Suprapubic skin (tissue), 4 donors: ENCODE measurements at regions not wholly inside any gene's neighbourhood (a gene's known extent, or its start where the extent isn't known, plus 50 kb on each side); places are given as distances from the start of the nearest gene placed in this dataset.
"Not testable (repeated sequence)": the region's sequence is repeated elsewhere in the genome, so short reads cannot be mapped to it uniquely, and the experiment has no call there.

Source experiments
- DNase-seq, 2 donors: peaks; one replicate each; pipeline ENCODE4 v3.0.0-alpha.2; 2019; ENCODE audit warnings: low spot score in 2 of 2
- H3K27ac ChIP-seq: fragments of 200-600 bp; sonication (generic); one replicate; pipeline ENCODE4 v1.5.1; 2019
- H3K27me3 ChIP-seq: fragments of 200-600 bp; sonication (generic); one replicate; pipeline ENCODE4 v1.5.1; 2019
- H3K36me3 ChIP-seq: fragments of 200-600 bp; sonication (generic); one replicate; pipeline ENCODE4 v1.5.1; 2019
- H3K4me1 ChIP-seq: fragments of 200-600 bp; sonication (generic); one replicate; pipeline ENCODE4 v1.5.1; 2019
- H3K4me3 ChIP-seq: fragments of 200-600 bp; sonication (generic); one replicate; pipeline ENCODE4 v1.5.1; 2019; ENCODE audit warnings: mild to moderate bottlenecking
- H3K9me3 ChIP-seq: fragments of 200-600 bp; sonication (generic); one replicate; pipeline ENCODE4 v1.5.1; 2019
- EP300 ChIP-seq: sonication (generic); formaldehyde crosslinking; IDR thresholded peaks from one replicate; pipeline ENCODE4 v1.6.1; 2017; ENCODE audit warnings: antibody characterized with exemption
- POLR2A ChIP-seq, 2 donors: fragments of 450-650 bp; IDR thresholded peaks; one replicate each; pipeline ENCODE4 v1.6.1; 2017; ENCODE audit warnings: antibody characterized with exemption in 2 of 2, mild to moderate bottlenecking in 2 of 2, moderate library complexity in 2 of 2
- POLR2AphosphoS5 ChIP-seq, 3 donors: sonication (generic); formaldehyde crosslinking; IDR thresholded peaks; one replicate each; pipeline ENCODE4 v1.6.1; 2017; ENCODE audit warnings: antibody characterized with exemption in 3 of 3
- WGBS: methylation state at CpG from one replicate; pipeline ENCODE4 v1.1.5; 2018; 5-methylcytosine and 5-hydroxymethylcytosine counted together
- TF ChIP-seq, protein P1 (sequence below), 2 donors: fragments of 200-600 bp in 1 of 2; fragments of 450-650 bp in 1 of 2; sonication (generic) in 1 of 2; IDR thresholded peaks; one replicate each; pipeline ENCODE4 v1.5.1; 2016 to 2019; ENCODE audit warnings: antibody characterized with exemption in 2 of 2, mild to moderate bottlenecking in 1 of 2, moderate library complexity in 1 of 2

DNA sequence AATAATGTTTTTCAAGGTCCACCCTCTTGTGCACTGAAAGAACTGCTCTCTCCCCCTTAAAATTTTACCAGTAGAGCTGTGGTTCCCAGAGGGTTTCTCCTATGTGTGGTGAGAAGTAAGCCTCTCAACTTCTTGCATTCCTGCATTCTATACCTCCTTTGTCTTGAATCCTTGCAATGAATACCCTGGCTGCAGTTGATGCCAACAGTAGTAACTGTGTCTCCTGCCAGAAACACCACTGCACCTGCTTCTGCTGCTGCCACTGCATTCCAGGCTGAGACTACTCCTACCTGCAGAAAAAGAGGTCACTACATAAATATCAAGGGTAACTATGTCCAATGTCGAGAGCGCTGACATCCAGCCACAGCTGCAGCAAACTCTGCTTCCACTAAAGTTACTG is 203.7 kb downstream of the TMEM167A start:
- Histone ChIP-seq H3K9me3 (peaks cover 4% of the 10 kb centered on the region), H3K36me3 (no peaks in the 10 kb centered on the region), H3K4me3 (no peak overlapping the region), H3K4me1 (no peaks in the 10 kb centered on the region), H3K27me3 (no peaks in the 10 kb centered on the region), H3K27ac (no peak overlapping the region)
- WGBS = 33% methylated on average over 2 of the region's 2 CpGs
- DNase-seq = no peak
- TF ChIP-seq, protein P1, sequence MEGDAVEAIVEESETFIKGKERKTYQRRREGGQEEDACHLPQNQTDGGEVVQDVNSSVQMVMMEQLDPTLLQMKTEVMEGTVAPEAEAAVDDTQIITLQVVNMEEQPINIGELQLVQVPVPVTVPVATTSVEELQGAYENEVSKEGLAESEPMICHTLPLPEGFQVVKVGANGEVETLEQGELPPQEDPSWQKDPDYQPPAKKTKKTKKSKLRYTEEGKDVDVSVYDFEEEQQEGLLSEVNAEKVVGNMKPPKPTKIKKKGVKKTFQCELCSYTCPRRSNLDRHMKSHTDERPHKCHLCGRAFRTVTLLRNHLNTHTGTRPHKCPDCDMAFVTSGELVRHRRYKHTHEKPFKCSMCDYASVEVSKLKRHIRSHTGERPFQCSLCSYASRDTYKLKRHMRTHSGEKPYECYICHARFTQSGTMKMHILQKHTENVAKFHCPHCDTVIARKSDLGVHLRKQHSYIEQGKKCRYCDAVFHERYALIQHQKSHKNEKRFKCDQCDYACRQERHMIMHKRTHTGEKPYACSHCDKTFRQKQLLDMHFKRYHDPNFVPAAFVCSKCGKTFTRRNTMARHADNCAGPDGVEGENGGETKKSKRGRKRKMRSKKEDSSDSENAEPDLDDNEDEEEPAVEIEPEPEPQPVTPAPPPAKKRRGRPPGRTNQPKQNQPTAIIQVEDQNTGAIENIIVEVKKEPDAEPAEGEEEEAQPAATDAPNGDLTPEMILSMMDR (IDR thresholded peaks at IDR 0.05) = no peak

DNA sequence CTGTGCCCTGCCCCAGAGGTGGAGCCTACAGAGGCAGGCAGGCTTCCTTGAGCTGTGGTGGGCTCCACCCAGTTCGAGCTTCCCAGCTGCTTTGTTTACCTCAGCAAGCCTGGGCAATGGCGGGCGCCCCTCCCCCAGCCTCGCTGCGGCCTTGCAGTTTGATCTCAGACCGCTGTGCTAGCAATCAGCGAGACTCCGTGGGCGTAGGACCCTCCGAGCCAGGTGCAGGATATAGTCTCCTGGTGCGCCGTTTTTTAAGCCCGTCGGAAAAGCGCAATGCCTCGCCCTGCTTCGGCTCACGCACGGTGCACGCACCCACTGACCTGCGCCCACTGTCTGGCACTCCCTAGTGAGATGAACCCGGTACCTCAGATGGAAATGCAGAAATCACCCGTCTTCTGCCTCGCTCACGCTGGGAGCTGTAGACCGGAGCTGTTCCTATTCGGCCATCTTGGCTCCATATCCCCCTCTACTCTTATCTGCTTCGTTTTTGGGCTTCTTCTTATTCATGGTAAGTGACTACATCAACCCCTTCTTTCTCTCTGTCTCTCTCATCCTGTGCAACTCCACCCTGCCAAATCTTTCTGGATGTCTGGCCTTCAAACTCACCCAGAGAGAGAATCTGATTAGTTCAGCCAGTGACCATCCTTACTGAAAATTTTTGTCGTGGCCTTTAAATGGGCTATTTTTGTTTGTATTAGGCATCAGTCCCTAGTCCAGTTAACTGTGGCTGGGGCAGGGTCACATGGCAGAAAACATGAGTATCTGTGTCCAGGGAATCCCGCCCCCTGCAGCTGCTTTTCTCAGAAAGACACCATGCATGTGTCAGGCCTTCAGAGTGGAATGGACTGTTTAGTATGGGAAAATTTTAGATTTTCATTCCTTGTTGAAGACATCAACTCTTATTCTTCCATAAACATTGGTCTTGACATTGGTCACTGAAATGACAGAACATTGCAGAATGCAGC is 204.6 kb downstream of the TMEM167A start:
- not testable (repeated sequence) for H3K27me3 ChIP-seq, H3K4me3 ChIP-seq, H3K9me3 ChIP-seq, DNase-seq, H3K4me1 ChIP-seq, H3K36me3 ChIP-seq, H3K27ac ChIP-seq
- WGBS = 95% methylated on average over 18 of the region's 30 CpGs

DNA sequence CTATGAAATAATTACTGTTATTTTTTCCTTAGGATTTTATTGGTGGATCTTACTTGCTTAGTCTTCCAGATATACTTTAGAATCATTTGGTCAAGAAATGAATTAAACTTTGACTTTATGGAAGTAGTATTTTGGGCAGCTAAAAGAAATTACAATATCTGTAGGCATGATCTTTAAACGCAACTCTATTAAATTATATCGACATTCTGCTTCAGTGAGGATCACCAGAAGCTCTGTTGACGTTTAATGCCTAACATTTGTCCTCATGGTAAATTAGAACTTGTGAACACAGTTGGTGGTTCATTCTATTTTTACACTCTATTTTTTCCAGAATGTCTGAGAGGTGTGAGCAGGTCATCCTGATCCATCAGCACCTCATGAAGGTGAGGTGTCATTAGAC is 211.6 kb downstream of the TMEM167A start:
- Histone ChIP-seq H3K9me3 (no peaks in the 10 kb centered on the region), H3K27ac (no peak overlapping the region), H3K36me3 (no peaks in the 10 kb centered on the region), H3K4me1 (peaks cover 4% of the 10 kb centered on the region), H3K4me3 (no peak overlapping the region), H3K27me3 (no peaks in the 10 kb centered on the region)
- 92% methylated on average over 3 of the region's 3 CpGs for WGBS
- TF ChIP-seq EP300 = no peak
- no peak for TF ChIP-seq POLR2A (IDR thresholded peaks at IDR 0.05)
- TF ChIP-seq, protein P1 (IDR thresholded peaks at IDR 0.05) = no peak
- TF ChIP-seq POLR2AphosphoS5 (IDR thresholded peaks at IDR 0.05) = no peak
- DNase-seq = no peak

DNA sequence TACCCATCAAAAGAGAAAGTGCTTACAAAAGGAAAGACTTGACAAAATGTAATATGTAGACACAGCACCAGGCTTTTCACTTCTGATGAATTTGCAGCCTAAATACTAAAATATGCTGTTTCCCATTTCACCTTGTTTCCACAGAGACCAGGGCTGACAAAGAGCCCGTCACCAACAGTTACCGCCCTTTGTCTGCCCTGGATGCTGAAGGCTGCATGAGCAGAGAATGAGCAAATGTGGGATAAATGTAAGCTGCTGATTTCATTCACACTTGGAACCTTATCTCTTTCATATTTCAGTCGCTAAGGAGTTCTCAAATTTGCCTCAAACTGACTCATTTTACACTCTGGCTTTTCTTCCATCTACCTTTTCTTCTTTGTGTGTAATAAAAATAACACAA is 213.9 kb downstream of the TMEM167A start:
- no peak overlapping the region for H3K4me3 ChIP-seq
- WGBS = 55% methylated on average over 3 of the region's 3 CpGs
- H3K36me3 ChIP-seq = no peaks in the 10 kb centered on the region
- H3K9me3 ChIP-seq = no peaks in the 10 kb centered on the region
- no peak for DNase-seq
- no peaks in the 10 kb centered on the region for H3K27me3 ChIP-seq
- no peak overlapping the region for H3K27ac ChIP-seq
- TF ChIP-seq POLR2AphosphoS5 (IDR thresholded peaks at IDR 0.05) (no peak), EP300 (no peak), POLR2A (IDR thresholded peaks at IDR 0.05) (no peak)
- TF ChIP-seq, protein P1 (IDR thresholded peaks at IDR 0.05) = no peak
- H3K4me1 ChIP-seq = peaks cover 10% of the 10 kb centered on the region

DNA sequence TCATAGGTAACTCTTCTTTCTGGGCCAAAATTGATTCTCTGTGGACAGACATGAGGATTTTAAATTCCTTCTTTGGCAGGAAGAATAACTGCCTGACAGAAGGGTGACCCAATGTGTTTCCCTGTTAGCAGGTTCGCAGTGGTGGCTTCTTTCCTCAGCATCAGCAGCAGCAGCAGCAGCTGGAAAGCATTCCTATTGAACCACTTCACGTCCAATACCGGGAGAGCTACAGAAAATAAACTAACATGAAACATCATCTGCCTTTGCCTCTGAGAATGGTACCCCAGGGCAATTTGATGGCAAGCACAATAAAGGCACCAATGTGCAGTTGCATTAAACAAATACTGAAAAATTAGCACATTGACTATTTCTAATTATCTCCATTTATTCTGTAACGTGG is 214.5 kb downstream of the TMEM167A start:
- no peak for DNase-seq
- no peaks in the 10 kb centered on the region for H3K9me3 ChIP-seq
- H3K36me3 ChIP-seq = no peaks in the 10 kb centered on the region
- 64% methylated on average over 4 of the region's 4 CpGs for WGBS
- no peaks in the 10 kb centered on the region for H3K27me3 ChIP-seq
- H3K27ac ChIP-seq = no peak overlapping the region
- TF ChIP-seq POLR2A (IDR thresholded peaks at IDR 0.05) (no peak), POLR2AphosphoS5 (IDR thresholded peaks at IDR 0.05) (no peak), EP300 (no peak)
- TF ChIP-seq, protein P1 (IDR thresholded peaks at IDR 0.05) = no peak
- peaks cover 13% of the 10 kb centered on the region for H3K4me1 ChIP-seq
- no peak overlapping the region for H3K4me3 ChIP-seq
